ENCODE measurements at regions not wholly inside any gene's neighbourhood (a gene's known extent, or its start where the extent isn't known, plus 50 kb on each side); places are given as distances from the start of the nearest gene placed in this dataset.

GRCh38 chr1:182186757-182187146 is 125.2 kb upstream of the ZNF648 start:
- H3K4me3 ChIP-seq = no peak overlapping the region
- WGBS, 4 donors = 61 to 79% (median 76%) methylated on average over 3 of the region's 3 CpGs
- H3K36me3 ChIP-seq (replicated peaks in 1 of 2) = no peaks in the 10 kb centered on the region
- H3K27me3 ChIP-seq = no peaks in the 10 kb centered on the region
- H3K9me3 ChIP-seq (replicated peaks in 1 of 3) = no peaks in the 10 kb centered on the region
- H3K27ac ChIP-seq = no peak overlapping the region
- no peak for DNase-seq
- TF ChIP-seq POLR2A (IDR thresholded peaks at IDR 0.05) (no peak), CTCF (IDR thresholded peaks at IDR 0.05) (no peak)
- intact Hi-C loops (cut with DNase I) = no loop called here
- H3K4me1 ChIP-seq (replicated peaks in 1 of 2) = peaks cover 0 to 7% of the 10 kb centered on the region in 2 donors

GRCh38 chr1:182185842-182186756 is 124.6 kb upstream of the ZNF648 start:
- TF ChIP-seq POLR2A (IDR thresholded peaks at IDR 0.05) (no peak), CTCF (IDR thresholded peaks at IDR 0.05) (no peak)
- WGBS, 4 donors = 63 to 69% (median 66%) methylated on average over 2 of the region's 2 CpGs
- Histone ChIP-seq H3K27ac (no peak overlapping the region), H3K9me3 (replicated peaks in 1 of 3) (no peaks in the 10 kb centered on the region), H3K27me3 (no peaks in the 10 kb centered on the region), H3K4me3 (no peak overlapping the region), H3K4me1 (replicated peaks in 1 of 2) (peaks cover 0 to 7% of the 10 kb centered on the region in 2 donors), H3K36me3 (replicated peaks in 1 of 2) (no peaks in the 10 kb centered on the region)
- DNase-seq = no peak
- intact Hi-C loops (cut with DNase I) = no loop called here

GRCh38 chr1:182185136-182185535 is 123.6 kb upstream of the ZNF648 start:
- intact Hi-C loops (cut with DNase I) = no loop called here
- Histone ChIP-seq H3K27me3 (no peaks in the 10 kb centered on the region), H3K4me3 (no peak overlapping the region), H3K4me1 (replicated peaks in 1 of 2) (peaks cover 0 to 7% of the 10 kb centered on the region in 2 donors), H3K36me3 (replicated peaks in 1 of 2) (no peaks in the 10 kb centered on the region), H3K27ac (no peak overlapping the region), H3K9me3 (replicated peaks in 1 of 3) (no peaks in the 10 kb centered on the region)
- DNase-seq = no peak
- WGBS, 4 donors = 81 to 92% (median 87%) methylated on average over 2 of the region's 2 CpGs
- TF ChIP-seq POLR2A (IDR thresholded peaks at IDR 0.05) = no peak
- no peak for TF ChIP-seq CTCF (IDR thresholded peaks at IDR 0.05)

GRCh38 chr1:182183606-182184005 is 122.1 kb upstream of the ZNF648 start:
- no peak overlapping the region for H3K27ac ChIP-seq
- intact Hi-C loops (cut with DNase I) = no loop called here
- H3K4me1 ChIP-seq (replicated peaks in 1 of 2) = peaks cover 0 to 7% of the 10 kb centered on the region in 2 donors
- H3K36me3 ChIP-seq (replicated peaks in 1 of 2) = no peaks in the 10 kb centered on the region
- H3K4me3 ChIP-seq = no peak overlapping the region
- no peaks in the 10 kb centered on the region for H3K27me3 ChIP-seq
- 59 to 77% (median 63%) methylated on average over 3 of the region's 3 CpGs for WGBS, 4 donors
- TF ChIP-seq CTCF (IDR thresholded peaks at IDR 0.05) = no peak
- no peak for TF ChIP-seq POLR2A (IDR thresholded peaks at IDR 0.05)
- no peak for DNase-seq
- H3K9me3 ChIP-seq (replicated peaks in 1 of 3) = no peaks in the 10 kb centered on the region
